OCI-LY7 (cell line): ENCODE measurements at regions not wholly inside any gene's neighbourhood (a gene's known extent, or its start where the extent isn't known, plus 50 kb on each side); places are given as distances from the start of the nearest gene placed in this dataset.

ENCODE experiments used
- BruUV-seq: library from RNA; stranded (reverse); fragments of 400-500 nt; replicated peaks from 2 replicates; lab custom pipeline; 2021; lab: Mats Ljungman, UMichigan
- CTCF ChIA-PET: fragments of 300-600 bp; sonication (Branson Sonifier 250); formaldehyde crosslinking; loops from one replicate; lab custom pipeline; 2022; ENCODE audit warnings: antibody characterized with exemption; ENCODE audit not compliant: unreplicated experiment; lab: Charles Lee
- POLR2A ChIA-PET: fragments of 300-600 bp; sonication (Branson Sonifier 250); formaldehyde crosslinking; loops from one replicate; lab custom pipeline; 2022; ENCODE audit warnings: antibody characterized with exemption; lab: Charles Lee
- DNase-seq: peaks from one replicate; pipeline ENCODE4 v3.0.0-alpha.2; 2015; ENCODE audit warnings: low spot score
- H2AFZ ChIP-seq: fragments of 200-600 bp; sonication (generic), shearing (Covaris generic); 2 replicates; pipeline ENCODE4 v1.6.1; 2014; ENCODE audit warnings: mild to moderate bottlenecking, antibody characterized with exemption, low read length, moderate library complexity
- H3K27ac ChIP-seq: fragments of 200-600 bp; sonication (generic); 2 replicates; pipeline ENCODE4 v1.5.1; 2014; ENCODE audit warnings: mixed run types, low read depth, mild to moderate bottlenecking, moderate library complexity, low read length, inconsistent platforms; ENCODE audit not compliant: poor library complexity, severe bottlenecking
- H3K36me3 ChIP-seq: fragments of 200-600 bp; sonication (generic); 2 replicates; pipeline ENCODE4 v1.6.1; 2014; ENCODE audit warnings: mild to moderate bottlenecking, antibody characterized with exemption, low read length, moderate library complexity, mixed read lengths; ENCODE audit not compliant: insufficient read depth
- H3K4me1 ChIP-seq: fragments of 200-600 bp; sonication (generic); 2 replicates; pipeline ENCODE4 v1.5.1; 2014; ENCODE audit warnings: mild to moderate bottlenecking, low read length; ENCODE audit not compliant: insufficient read depth, poor library complexity, severe bottlenecking
- H3K4me2 ChIP-seq: fragments of 200-600 bp; sonication (generic); 2 replicates; pipeline ENCODE4 v1.6.1; 2014; ENCODE audit warnings: mild to moderate bottlenecking, low read length
- H3K4me3 ChIP-seq: fragments of 200-600 bp; sonication (generic); 2 replicates; pipeline ENCODE4 v1.5.1; 2014; ENCODE audit warnings: mild to moderate bottlenecking, low read depth, low read length; ENCODE audit not compliant: poor library complexity, severe bottlenecking
- H3K79me2 ChIP-seq: fragments of 200-600 bp; sonication (generic); 2 replicates; pipeline ENCODE4 v1.6.1; 2016; ENCODE audit warnings: low read depth, mild to moderate bottlenecking, low read length, moderate library complexity, mixed read lengths; ENCODE audit not compliant: insufficient read depth
- H3K9me2 ChIP-seq: fragments of 200-600 bp; sonication (generic); 2 replicates; pipeline ENCODE4 v1.6.1; 2016; ENCODE audit warnings: mild to moderate bottlenecking, low read length, mixed read lengths; ENCODE audit not compliant: insufficient read depth
- H3K9me3 ChIP-seq: fragments of 200-600 bp; sonication (generic); 2 replicates; pipeline ENCODE4 v1.6.1; 2014; ENCODE audit warnings: mild to moderate bottlenecking, mixed run types, low read length, mixed read lengths
- H4K20me1 ChIP-seq: fragments of 200-600 bp; sonication (generic); 2 replicates; pipeline ENCODE4 v1.6.1; 2014; ENCODE audit warnings: mild to moderate bottlenecking, antibody characterized with exemption, low read length, moderate library complexity, mixed read lengths; ENCODE audit not compliant: insufficient read depth
- EZH2phosphoT487 ChIP-seq: fragments of 200-600 bp; sonication (generic); IDR thresholded peaks from 2 replicates; pipeline ENCODE4 v1.6.1; 2018; ENCODE audit warnings: low read depth, borderline replicate concordance, mild to moderate bottlenecking, mixed run types, antibody characterized with exemption, low read length, moderate library complexity, mixed read lengths
- intact Hi-C: fragments of 100-400 bp; cut with micrococcal nuclease; formaldehyde crosslinking; loops from one replicate; pipeline ENCODE4 v1.10.0; 2022; ENCODE audit not compliant: unreplicated experiment
- TF ChIP-seq, protein P1 (sequence below): fragments of 200-600 bp; sonication (generic); conservative IDR thresholded peaks from 2 replicates; pipeline ENCODE4 v1.5.1; 2014; ENCODE audit warnings: mild to moderate bottlenecking, antibody characterized with exemption, low read length, moderate library complexity, mixed read lengths

- intact Hi-C loops, result no loop called here
Measured at GRCh38 chr13:80126389-80127068, 214.4 kb downstream of the SPRY2 start.

DNA sequence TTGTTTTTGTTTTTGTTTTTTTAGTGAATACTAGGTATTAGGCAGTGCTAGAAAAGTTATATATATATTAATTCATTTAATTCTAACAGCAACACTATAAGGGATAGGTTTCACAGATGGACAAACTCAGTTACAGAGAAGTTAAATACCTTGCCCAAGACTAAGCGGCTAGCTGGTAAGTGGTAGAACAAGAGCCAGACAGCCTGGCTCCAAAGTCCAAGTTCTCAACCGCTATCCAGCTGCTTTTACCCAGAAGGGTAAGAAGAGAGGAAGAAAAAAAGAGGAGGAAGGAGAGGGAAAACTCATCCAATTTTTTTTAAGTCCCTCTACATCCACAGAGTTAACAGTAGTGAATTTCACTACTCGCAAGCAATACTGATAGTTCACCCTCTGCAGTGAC is 217.0 kb downstream of the SPRY2 start:
- Histone ChIP-seq H3K9me2 (no peaks in the 10 kb centered on the region), H3K79me2 (no peaks in the 10 kb centered on the region), H3K36me3 (no peaks in the 10 kb centered on the region), H3K9me3 (no peaks in the 10 kb centered on the region), H2AFZ (no peak overlapping the region), H3K27ac (no peak overlapping the region), H4K20me1 (no peaks in the 10 kb centered on the region), H3K4me3 (no peak overlapping the region), H3K4me1 (no peaks in the 10 kb centered on the region), H3K4me2 (no peak overlapping the region)
- no TSS peak for BruUV-seq
- ChIA-PET POLR2A (interaction anchor here (1.6 kb wide), 1 partner anchor 44 kb away, joined by 4 read pairs; no protein-coding TSS in a partner anchor), CTCF (no interaction called here)
- no peak for DNase-seq
- intact Hi-C loops, result no loop called here
- TF ChIP-seq, protein P1, sequence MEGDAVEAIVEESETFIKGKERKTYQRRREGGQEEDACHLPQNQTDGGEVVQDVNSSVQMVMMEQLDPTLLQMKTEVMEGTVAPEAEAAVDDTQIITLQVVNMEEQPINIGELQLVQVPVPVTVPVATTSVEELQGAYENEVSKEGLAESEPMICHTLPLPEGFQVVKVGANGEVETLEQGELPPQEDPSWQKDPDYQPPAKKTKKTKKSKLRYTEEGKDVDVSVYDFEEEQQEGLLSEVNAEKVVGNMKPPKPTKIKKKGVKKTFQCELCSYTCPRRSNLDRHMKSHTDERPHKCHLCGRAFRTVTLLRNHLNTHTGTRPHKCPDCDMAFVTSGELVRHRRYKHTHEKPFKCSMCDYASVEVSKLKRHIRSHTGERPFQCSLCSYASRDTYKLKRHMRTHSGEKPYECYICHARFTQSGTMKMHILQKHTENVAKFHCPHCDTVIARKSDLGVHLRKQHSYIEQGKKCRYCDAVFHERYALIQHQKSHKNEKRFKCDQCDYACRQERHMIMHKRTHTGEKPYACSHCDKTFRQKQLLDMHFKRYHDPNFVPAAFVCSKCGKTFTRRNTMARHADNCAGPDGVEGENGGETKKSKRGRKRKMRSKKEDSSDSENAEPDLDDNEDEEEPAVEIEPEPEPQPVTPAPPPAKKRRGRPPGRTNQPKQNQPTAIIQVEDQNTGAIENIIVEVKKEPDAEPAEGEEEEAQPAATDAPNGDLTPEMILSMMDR, result no peak
- TF ChIP-seq EZH2phosphoT487, result no peak

More at GRCh38 chr13:80126389-80127068, 214.4 kb downstream of the SPRY2 start:
- TF ChIP-seq EZH2phosphoT487, result no peak
- TF ChIP-seq, protein P1, result no peak
- H3K79me2 ChIP-seq, result no peaks in the 10 kb centered on the region
- no peaks in the 10 kb centered on the region for H3K9me3 ChIP-seq
- H3K9me2 ChIP-seq, result no peaks in the 10 kb centered on the region
- ChIA-PET CTCF (no interaction called here), POLR2A (interaction anchor here (1.9 kb wide), 1 partner anchor 8 kb away, joined by 4 read pairs; no protein-coding TSS in a partner anchor)
- no TSS peak for BruUV-seq
- H3K4me3 ChIP-seq, result no peak overlapping the region
- no peaks in the 10 kb centered on the region for H3K4me1 ChIP-seq
- H2AFZ ChIP-seq, result no peak overlapping the region
- no peak for DNase-seq
- H3K27ac ChIP-seq, result no peak overlapping the region
- no peak overlapping the region for H3K4me2 ChIP-seq
- H3K36me3 ChIP-seq, result no peaks in the 10 kb centered on the region
- no peaks in the 10 kb centered on the region for H4K20me1 ChIP-seq

- TF ChIP-seq, protein P1, result no peak
- no peak for TF ChIP-seq EZH2phosphoT487
- Histone ChIP-seq H2AFZ (no peak overlapping the region), H3K9me2 (no peaks in the 10 kb centered on the region), H3K4me1 (no peaks in the 10 kb centered on the region), H4K20me1 (no peaks in the 10 kb centered on the region), H3K36me3 (no peaks in the 10 kb centered on the region), H3K79me2 (no peaks in the 10 kb centered on the region), H3K9me3 (no peaks in the 10 kb centered on the region), H3K4me2 (no peak overlapping the region), H3K27ac (no peak overlapping the region), H3K4me3 (no peak overlapping the region)
- CTCF ChIA-PET, result no interaction called here
- intact Hi-C loops, result no loop called here
- BruUV-seq, result no TSS peak
- POLR2A ChIA-PET, result no interaction called here
- no peak for DNase-seq
Measured at GRCh38 chr13:80121038-80121437, 219.9 kb downstream of the SPRY2 start.
